ENCODE measurements at regions not wholly inside any gene's neighbourhood (a gene's known extent, or its start where the extent isn't known, plus 50 kb on each side); places are given as distances from the start of the nearest gene placed in this dataset.

DNA sequence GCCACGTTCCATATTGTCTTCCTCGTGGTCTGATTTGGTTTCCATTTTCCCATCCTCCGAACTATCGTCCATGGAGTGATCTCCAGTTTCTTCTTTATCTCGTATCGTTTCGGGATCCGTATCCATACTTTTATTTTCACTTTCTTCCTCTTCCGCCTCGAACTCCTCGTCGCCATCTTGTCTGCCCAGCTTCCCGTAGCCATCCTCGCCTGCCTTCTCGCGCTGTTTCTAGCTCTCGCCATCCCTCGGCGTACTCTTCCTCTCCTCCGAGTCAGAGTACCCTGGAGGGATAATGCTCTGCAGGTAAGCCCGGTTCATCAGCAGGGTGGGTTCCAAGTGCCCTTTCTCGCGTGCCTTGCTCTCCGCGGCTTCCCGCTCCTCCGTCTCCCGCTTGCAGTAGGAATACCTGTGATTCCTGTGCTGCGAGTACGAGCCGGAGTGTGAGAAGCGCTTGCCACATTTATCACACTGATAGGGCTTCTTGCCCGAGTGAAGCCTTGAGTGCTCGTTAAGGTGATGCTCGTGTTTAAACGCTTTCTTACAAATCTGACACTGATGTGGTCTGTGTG is 134.5 kb upstream of the TAPT1 start:
- no peak for DNase-seq

GRCh38 chr4:16353165-16353564 is 126.9 kb upstream of the TAPT1 start:
- DNase-seq = no peak

DNA sequence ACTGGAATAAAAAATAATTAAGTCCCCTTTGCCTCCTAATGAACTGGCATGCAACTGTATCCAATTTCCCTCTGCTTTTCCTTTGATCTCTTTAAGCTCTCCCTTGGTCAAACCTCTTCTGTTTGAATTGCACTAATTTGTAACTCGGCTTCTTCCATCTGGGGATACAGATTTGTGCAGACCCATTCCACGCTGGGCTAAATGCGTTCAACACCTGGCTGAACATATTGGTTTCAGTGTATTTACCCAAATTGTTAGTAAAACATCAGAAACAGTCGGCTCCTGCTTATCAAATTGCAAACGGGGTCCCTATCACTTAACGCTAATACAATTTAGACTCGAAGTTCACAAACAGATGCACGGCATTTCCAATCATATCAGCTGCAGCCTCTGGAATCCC is 124.9 kb upstream of the TAPT1 start:
- no peak for DNase-seq

DNA sequence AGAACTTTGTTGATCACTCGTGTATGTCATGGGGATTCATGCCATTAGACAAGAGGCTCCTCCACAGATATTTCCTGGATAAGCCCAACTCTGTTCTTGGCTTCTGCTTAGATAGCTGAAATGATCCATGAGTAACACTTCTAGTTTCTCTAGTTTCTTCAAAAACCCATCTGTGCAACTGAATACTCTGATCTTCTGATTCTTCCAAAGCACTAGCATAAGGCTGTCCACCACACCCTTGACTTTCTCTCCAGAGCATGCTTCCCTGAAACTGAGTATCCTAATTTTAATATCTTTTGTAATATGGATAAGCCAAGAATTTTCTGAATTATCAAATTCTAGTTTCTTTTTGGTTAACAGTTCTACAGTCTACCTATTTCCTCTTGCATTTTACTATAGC is 118.6 kb upstream of the TAPT1 start:
- no peak for DNase-seq

GRCh38 chr4:16337936-16338335 is 111.7 kb upstream of the TAPT1 start:
- no peak for DNase-seq

GRCh38 chr4:16334601-16335000 is 108.3 kb upstream of the TAPT1 start:
- DNase-seq = no peak

DNA sequence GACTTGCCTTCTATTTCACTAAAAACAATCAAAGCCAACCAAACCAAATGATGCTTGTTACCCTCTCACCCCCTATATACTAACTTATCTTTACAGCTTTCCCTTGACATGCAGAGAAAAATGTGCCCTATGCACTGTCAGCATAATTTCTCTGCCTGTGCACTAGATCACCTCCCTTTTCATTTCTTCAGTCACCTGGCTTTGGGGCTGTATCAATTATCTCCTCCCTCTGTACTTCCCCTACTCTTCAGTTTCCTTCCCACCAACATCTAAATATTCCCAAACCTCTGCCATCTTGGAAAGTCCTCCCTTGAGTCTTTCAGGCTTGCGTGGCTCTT is 103.5 kb upstream of the TAPT1 start:
- DNase-seq = no peak

- DNase-seq = no peak
Observed at GRCh38 chr4:16329125-16329796, 103.0 kb upstream of the TAPT1 start.

DNA sequence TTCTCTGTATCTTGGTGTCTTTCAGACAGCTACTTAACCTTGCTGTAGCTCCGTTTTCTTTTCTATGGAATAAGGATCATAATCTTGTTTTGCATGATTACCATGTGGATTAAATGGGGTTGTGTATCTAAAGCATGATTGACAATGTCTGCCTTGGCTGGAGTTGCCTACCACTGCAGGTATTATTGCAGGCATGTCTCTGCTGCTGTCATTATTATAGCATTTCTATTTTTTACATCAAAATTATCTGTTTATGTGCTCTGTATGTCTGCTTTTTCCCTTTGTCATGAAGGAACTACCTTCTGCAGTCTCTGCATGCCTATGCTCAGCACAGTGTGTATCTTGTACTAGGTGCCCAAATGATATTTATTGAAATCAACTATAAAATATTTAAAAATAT is 95.9 kb upstream of the TAPT1 start:
- no peak for DNase-seq

- no peak for DNase-seq
Observed at GRCh38 chr4:16315456-16315855, 89.2 kb upstream of the TAPT1 start.

- DNase-seq = no peak
Observed at GRCh38 chr4:16310606-16311005, 84.3 kb upstream of the TAPT1 start.

DNA sequence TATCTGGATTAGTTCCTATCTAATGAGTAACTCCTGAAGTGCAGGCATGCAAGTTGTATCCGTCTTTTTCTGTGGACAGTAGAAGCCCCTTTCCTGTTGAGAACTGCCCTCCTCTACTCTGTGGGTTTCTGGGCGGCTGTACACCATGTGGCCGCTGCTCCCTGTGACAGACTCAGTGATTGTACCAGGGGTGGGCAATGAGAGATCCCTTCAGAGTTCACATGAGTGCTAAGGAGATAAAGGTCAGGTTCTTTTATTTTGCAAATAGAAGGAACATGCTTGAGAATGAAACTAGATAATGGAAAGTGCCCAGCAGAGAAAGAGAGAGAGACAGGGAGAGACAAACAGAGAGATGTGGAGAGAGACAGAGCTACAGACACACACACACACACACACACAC is 76.4 kb upstream of the TAPT1 start:
- no peak for DNase-seq

DNA sequence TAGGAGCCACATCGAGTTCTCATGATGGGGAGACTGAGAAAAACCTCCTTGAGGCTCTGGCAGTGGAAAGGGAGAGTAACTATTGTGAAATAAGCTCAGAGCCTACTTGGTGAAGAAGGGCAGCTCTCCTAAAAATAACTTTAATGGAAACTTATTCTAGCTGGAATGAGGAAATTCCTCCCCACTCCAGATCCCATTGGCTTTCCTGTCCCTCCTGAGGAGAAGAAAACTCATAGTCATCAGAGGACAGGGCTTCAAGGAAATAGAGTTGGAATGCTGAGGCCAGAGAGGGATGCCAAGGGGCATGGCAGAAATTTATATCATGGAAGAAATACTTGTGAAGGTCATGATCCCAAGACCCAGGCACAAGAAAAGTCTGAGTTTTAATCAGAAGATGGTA is 70.7 kb upstream of the TAPT1 start:
- no peak for DNase-seq

- DNase-seq = no peak
Observed at GRCh38 chr4:16294455-16294854, 68.2 kb upstream of the TAPT1 start.

DNA sequence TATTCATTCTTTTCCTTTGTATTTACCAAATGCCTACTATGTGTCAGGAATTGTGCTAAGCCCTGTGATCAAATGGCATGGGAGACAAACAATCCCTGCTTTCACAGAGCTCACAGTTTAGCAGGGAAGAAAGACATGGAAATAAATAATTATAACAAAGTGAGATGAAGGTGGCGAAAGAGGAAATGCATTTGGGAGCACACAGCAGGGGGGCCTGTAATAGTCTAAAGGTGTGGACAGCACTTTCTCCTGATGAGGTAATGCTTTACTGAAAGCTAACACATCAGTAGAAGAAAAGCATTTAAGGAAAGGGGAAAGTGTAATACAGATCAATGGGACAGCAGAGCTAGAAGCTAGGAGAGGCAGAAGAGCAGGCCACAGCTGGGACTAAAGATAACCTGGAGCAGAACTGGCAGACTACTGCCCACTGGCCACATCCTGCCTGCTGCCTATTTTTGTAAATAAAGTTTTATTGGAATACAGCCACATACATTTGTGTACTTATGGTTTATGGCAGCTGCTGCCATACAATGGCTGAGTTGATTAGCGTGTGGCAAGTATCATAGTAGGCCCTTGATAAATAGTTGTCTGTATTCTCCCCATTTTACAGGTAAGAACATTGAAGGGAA is 67.1 kb upstream of the TAPT1 start:
- peak; percentile 0 for DNase-seq

DNA sequence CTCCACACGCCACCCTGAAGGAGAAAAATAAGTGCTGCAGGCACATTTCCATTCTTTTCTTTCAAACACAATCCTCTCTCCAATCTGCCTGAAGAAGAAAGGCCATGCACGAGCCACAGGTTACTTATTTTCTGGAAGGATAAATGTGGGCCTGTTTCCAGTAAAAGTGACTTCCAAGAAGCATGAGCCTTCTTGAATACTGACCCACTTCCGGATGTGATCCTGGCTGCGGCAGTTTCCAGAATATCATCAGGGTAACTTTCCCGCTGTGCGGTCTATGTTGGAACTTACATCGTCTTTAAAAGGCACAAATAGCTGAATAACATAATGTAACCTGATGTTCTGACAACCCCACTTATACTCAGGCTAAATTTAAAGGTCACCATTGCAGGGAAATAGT is 66.3 kb upstream of the TAPT1 start:
- DNase-seq = no peak

- DNase-seq = no peak
Observed at GRCh38 chr4:16290681-16291420, 64.6 kb upstream of the TAPT1 start.

DNA sequence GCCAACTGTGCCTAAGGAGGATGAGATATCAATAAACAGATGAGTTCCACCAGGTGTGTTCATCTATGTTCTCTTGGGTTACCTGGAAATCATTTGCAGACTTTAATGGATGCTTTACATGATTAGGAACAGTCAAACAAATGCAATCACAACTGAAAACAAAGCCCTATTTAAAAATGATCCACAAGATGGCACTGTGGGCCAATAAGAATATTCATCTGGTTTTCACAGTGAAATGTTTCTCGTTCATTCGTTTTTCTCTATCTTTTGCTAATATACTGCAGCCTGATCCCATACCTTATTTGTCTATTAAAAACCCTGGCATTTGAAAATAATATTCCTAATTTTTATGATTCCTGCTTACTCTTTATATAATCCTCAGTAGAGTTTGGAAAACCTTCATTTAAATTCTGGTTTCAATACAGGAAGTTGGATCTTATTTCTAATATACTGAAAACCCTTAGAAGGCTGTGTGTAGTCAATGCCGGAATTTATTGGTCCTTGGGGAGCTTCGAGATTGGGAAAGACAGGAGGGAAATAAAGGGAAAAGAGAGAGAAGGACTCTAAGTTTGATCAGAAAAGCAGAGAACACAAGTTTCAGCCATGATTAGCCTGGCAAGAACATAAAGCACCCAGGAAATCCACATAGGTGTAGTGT is 63.8 kb upstream of the TAPT1 start:
- DNase-seq = peak; percentile 21

DNA sequence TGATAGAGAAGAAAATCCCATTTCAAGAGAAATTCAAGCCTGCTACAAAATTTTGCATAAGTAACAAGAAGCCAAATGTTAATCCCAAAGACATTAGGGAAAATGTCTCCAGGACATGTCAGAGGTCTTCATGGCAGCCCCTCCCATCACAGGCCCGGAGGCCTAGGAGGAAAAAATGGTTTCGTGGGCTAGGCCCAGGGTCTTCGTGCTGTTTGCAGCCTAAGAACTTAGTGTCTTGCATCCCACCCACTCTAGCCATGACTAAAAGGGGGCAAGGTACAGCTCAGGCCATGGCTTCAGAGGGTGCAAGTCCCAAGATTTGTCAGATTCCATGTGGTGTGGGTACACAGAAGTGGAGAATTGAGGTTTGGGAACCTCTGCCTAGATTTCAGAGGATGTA is 57.8 kb upstream of the TAPT1 start:
- DNase-seq = no peak

DNA sequence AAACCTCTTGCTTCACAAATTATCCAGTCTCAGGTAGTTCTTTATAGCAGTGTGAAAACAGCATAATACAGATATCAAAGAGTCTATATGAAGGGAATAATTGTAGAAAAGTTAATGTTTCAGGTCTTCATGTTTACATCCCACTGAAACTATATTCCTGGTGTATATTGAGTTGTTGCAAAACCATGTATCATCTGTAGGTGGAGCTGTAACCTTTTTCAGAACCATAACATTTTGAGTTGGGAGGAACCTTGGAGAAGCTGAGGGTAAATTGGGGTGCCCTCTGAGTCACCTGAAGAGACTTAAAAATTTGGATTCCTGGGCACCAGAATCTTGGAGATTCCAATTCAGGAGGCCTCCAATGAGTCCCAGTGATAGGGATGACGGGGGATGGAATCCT is 51.9 kb upstream of the TAPT1 start:
- no peak for DNase-seq

All from NCI-H1092 treated with DMSO at 0.1 percent for 48 hours (cell line).